H1 (cell line): ENCODE measurements at regions not wholly inside any gene's neighbourhood (a gene's known extent, or its start where the extent isn't known, plus 50 kb on each side); places are given as distances from the start of the nearest gene placed in this dataset.

Experiments
- CTCF ChIA-PET: fragments of 300-600 bp; sonication (Branson Sonifier 250); formaldehyde crosslinking; loops from one replicate; lab custom pipeline; 2021; ENCODE audit not compliant: partially characterized antibody; lab: Charles Lee
- POLR2A ChIA-PET: fragments of 300-600 bp; sonication (Branson Sonifier 250); formaldehyde crosslinking; loops from one replicate; lab custom pipeline; 2021; ENCODE audit warnings: inconsistent platforms; ENCODE audit not compliant: partially characterized antibody; lab: Charles Lee
- DNase-seq, 2 experiments: peaks; one replicate each; pipeline versions ENCODE4 v3.0.0 to v3.0.0-alpha.2; 2010 to 2022; ENCODE audit warnings: low spot score in 2 of 2, low read depth in 1 of 2, mixed read lengths in 1 of 2
- FAIRE-seq: peaks from 2 replicates; lab custom pipeline; 2011; peaks lifted over from hg19 to GRCh38; lab: Jason Lieb, UNC
- H2AFZ ChIP-seq: 2 replicates; pipeline ENCODE4 v1.8.1; 2012; ENCODE audit warnings: low read length, inconsistent platforms
- H2AK5ac ChIP-seq: 2 replicates; pipeline ENCODE4 v1.6.1; 2013; ENCODE audit warnings: low read depth, low read length
- H2BK120ac ChIP-seq: replicated peaks from 2 replicates; pipeline ENCODE3; 2013; ENCODE audit warnings: low read depth, low read length, inconsistent platforms
- H2BK12ac ChIP-seq: 2 replicates; pipeline ENCODE4 v1.6.1; 2013; ENCODE audit warnings: low read depth, low read length
- H2BK15ac ChIP-seq: 2 replicates; pipeline ENCODE4 v1.6.1; 2013; ENCODE audit warnings: low read length
- H2BK20ac ChIP-seq: 2 replicates; pipeline ENCODE4 v1.6.1; 2013; ENCODE audit warnings: low read length
- H2BK5ac ChIP-seq: 2 replicates; pipeline ENCODE4 v1.6.1; 2013; ENCODE audit warnings: low read depth, low read length
- H3K14ac ChIP-seq: 2 replicates; pipeline ENCODE4 v1.6.1; 2013; ENCODE audit warnings: inconsistent platforms; ENCODE audit not compliant: insufficient read length
- H3K18ac ChIP-seq: 2 replicates; pipeline ENCODE4 v1.6.1; 2013; ENCODE audit warnings: low read length; ENCODE audit errors: extremely low read depth
- H3K23ac ChIP-seq: 2 replicates; pipeline ENCODE4 v1.6.1; 2013; ENCODE audit warnings: inconsistent platforms; ENCODE audit not compliant: insufficient read length
- H3K23me2 ChIP-seq: 2 replicates; pipeline ENCODE4 v1.6.1; 2013; ENCODE audit warnings: low read depth, low read length
- H3K27ac ChIP-seq: 2 replicates; pipeline ENCODE4 v1.6.1; 2011; ENCODE audit warnings: low read depth, low read length, inconsistent platforms
- H3K27me3 ChIP-seq, 4 experiments: replicated peaks in 1 of 4; 1 replicate in 1 of 4; 2 replicates in 3 of 4; pipeline versions ENCODE4 v1.6.1 to v1.8.1; 2011 to 2013; ENCODE audit warnings: low read length in 3 of 4, mild to moderate bottlenecking in 3 of 4, inconsistent platforms in 2 of 4, mixed read lengths in 2 of 4, moderate library complexity in 1 of 4; ENCODE audit not compliant: control insufficient read depth in 3 of 4, insufficient read depth in 3 of 4; ENCODE audit errors: extremely low read depth in 1 of 4
- H3K36me3 ChIP-seq, 4 experiments: 2 replicates each; pipeline versions ENCODE4 v1.6.1 to v1.8.1; 2011 to 2013; ENCODE audit warnings: mild to moderate bottlenecking in 4 of 4, low read length in 3 of 4, moderate library complexity in 2 of 4, control low read depth in 1 of 4, inconsistent platforms in 1 of 4; ENCODE audit not compliant: insufficient read depth in 4 of 4, control insufficient read depth in 2 of 4
- H3K4ac ChIP-seq: replicated peaks from 2 replicates; pipeline ENCODE3; 2013; ENCODE audit warnings: low read length, low read depth, mixed read lengths, inconsistent platforms; ENCODE audit not compliant: insufficient read length
- H3K4me1 ChIP-seq, 4 experiments: replicated peaks in 1 of 4; 1 replicate in 1 of 4; 2 replicates in 3 of 4; pipeline versions ENCODE4 v1.6.1 to v1.8.1; 2011 to 2013; ENCODE audit warnings: low read length in 3 of 4, inconsistent platforms in 2 of 4, mixed read lengths in 1 of 4; ENCODE audit not compliant: insufficient read depth in 4 of 4, control insufficient read depth in 3 of 4
- H3K4me2 ChIP-seq, 2 experiments: 2 replicates each; pipeline versions ENCODE4 v1.6.1 to v1.8.1; 2011 to 2013; ENCODE audit warnings: low read depth in 2 of 2, low read length in 2 of 2, control low read depth in 1 of 2, inconsistent platforms in 1 of 2, mild to moderate bottlenecking in 1 of 2; ENCODE audit not compliant: insufficient read depth in 1 of 2
- H3K4me3 ChIP-seq, 4 experiments: fragments of 200-600, 300-600 bp in 1 of 4; sonication (generic), shearing (Covaris generic), sonication (Bioruptor Twin) in 1 of 4; 2 replicates each; pipeline versions ENCODE4 v1.5.1 to v1.8.1; 2011 to 2016; ENCODE audit warnings: low read length in 4 of 4, low read depth in 3 of 4, control low read depth in 2 of 4, inconsistent platforms in 2 of 4, mild to moderate bottlenecking in 2 of 4, mixed read lengths in 1 of 4, moderate library complexity in 1 of 4; ENCODE audit not compliant: insufficient read depth in 2 of 4; ENCODE audit errors: extremely low read depth in 1 of 4
- H3K56ac ChIP-seq: replicated peaks from 2 replicates; pipeline ENCODE3; 2013; ENCODE audit warnings: low read depth, mild to moderate bottlenecking, mixed read lengths, low read length, inconsistent platforms; ENCODE audit not compliant: insufficient read length
- H3K79me1 ChIP-seq: 2 replicates; pipeline ENCODE4 v1.6.1; 2013; ENCODE audit warnings: low read depth, low read length, control low read depth
- H3K79me2 ChIP-seq, 2 experiments: 2 replicates each; pipeline versions ENCODE4 v1.6.1 to v1.8.1; 2012 to 2013; ENCODE audit warnings: low read length in 2 of 2, mild to moderate bottlenecking in 2 of 2, inconsistent platforms in 1 of 2; ENCODE audit not compliant: insufficient read depth in 2 of 2, control insufficient read depth in 1 of 2
- H3K9ac ChIP-seq, 4 experiments: replicated peaks in 1 of 4; 1 replicate in 1 of 4; 2 replicates in 3 of 4; pipeline versions ENCODE4 v1.6.1 to v1.8.1; 2011 to 2013; ENCODE audit warnings: low read depth in 3 of 4, low read length in 3 of 4, control low read depth in 2 of 4, mild to moderate bottlenecking in 2 of 4, moderate library complexity in 2 of 4, inconsistent platforms in 1 of 4; ENCODE audit errors: extremely low read depth in 1 of 4
- H3K9me3 ChIP-seq, 2 experiments: 2 replicates each; pipeline versions ENCODE4 v1.6.1 to v1.8.1; 2012 to 2013; ENCODE audit warnings: mild to moderate bottlenecking in 2 of 2, moderate library complexity in 2 of 2, control low read depth in 1 of 2, inconsistent platforms in 1 of 2, low read depth in 1 of 2, low read length in 1 of 2, mixed read lengths in 1 of 2; ENCODE audit not compliant: insufficient read depth in 2 of 2
- H4K20me1 ChIP-seq, 2 experiments: replicated peaks in 1 of 2; 2 replicates each; pipeline versions ENCODE3 to v1.8.1; 2011 to 2013; ENCODE audit warnings: inconsistent platforms in 2 of 2, low read length in 2 of 2, mild to moderate bottlenecking in 1 of 2; ENCODE audit not compliant: insufficient read depth in 2 of 2, control insufficient read depth in 1 of 2
- H4K5ac ChIP-seq: 2 replicates; pipeline ENCODE4 v1.6.1; 2013; ENCODE audit warnings: low read length, low read depth, mixed read lengths, inconsistent platforms; ENCODE audit not compliant: insufficient read length
- H4K8ac ChIP-seq: 2 replicates; pipeline ENCODE4 v1.8.0; 2013; ENCODE audit warnings: mild to moderate bottlenecking, moderate library complexity, low read length, inconsistent platforms; ENCODE audit not compliant: insufficient read depth; ENCODE audit errors: extremely low read depth
- H4K91ac ChIP-seq: replicated peaks from 2 replicates; pipeline ENCODE3; 2013; ENCODE audit warnings: low read length, mixed read lengths, inconsistent platforms; ENCODE audit not compliant: insufficient read length
- CBX5 ChIP-seq: fragments of 300-800, 300-1000 bp; sonication (generic); IDR thresholded peaks from 2 replicates; pipeline ENCODE4 v1.7.1; 2016; ENCODE audit warnings: antibody characterized with exemption, low read length, low read depth
- GABPA ChIP-seq: IDR thresholded peaks from 2 replicates; pipeline ENCODE4 v1.6.1; 2011; ENCODE audit warnings: mild to moderate bottlenecking, low read length, moderate library complexity, borderline replicate concordance; ENCODE audit not compliant: insufficient read depth
- KDM4A ChIP-seq: IDR thresholded peaks from one replicate; pipeline ENCODE4 v1.7.1; 2012; ENCODE audit warnings: low read depth, mild to moderate bottlenecking, moderate library complexity, low read length, inconsistent platforms; ENCODE audit not compliant: severe bottlenecking
- TAF7 ChIP-seq: optimal IDR thresholded peaks from 2 replicates; pipeline ENCODE3; 2011; ENCODE audit warnings: low read depth, mild to moderate bottlenecking, inconsistent platforms, low read length, moderate library complexity, borderline replicate concordance
- WGBS, 2 experiments: shearing (Covaris generic) in 1 of 2; methylation state at CpG; one replicate each; pipeline versions ENCODE4 v1.1.6 to v1.1.7; 2013 to 2015; ENCODE audit warnings: low lambda C conversion rate in 2 of 2, mixed read lengths in 2 of 2, inconsistent platforms in 1 of 2, low coverage in 1 of 2, missing lambda C conversion rate in 1 of 2; ENCODE audit not compliant: insufficient replicate concordance in 2 of 2, insufficient coverage in 1 of 2, insufficient read length in 1 of 2; ENCODE audit errors: extremely low coverage in 1 of 2, missing lambda C conversion rate in 1 of 2; 5-methylcytosine and 5-hydroxymethylcytosine counted together

DNA sequence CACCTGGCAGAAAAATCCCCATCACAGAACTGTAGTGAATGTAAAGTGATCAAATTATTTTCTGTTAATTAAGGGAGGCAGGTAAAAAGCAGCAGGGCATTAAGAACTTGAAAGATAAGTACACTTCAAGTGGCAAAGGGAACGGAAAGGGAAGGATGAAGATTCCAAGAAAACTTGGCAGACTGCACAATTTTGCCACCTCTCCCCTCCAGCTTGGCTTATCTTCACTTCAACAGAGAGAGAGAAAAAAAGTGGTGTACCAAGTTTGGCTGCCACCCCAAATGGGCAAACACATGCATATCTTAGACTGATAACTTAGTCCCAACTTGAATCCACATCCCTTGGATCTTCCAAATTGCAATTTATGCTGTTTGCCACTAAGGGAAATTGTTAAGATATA, 598.1 kb upstream of the ACTRT1 start:
- Histone ChIP-seq H3K27me3 (no peaks in the 10 kb centered on the region), H2AK5ac (no peak overlapping the region), H2BK12ac (no peak overlapping the region), H2BK20ac (no peak overlapping the region), H3K4me1 (0 out of 7 replicates have a peak, but pooled peaks cover 0 to under 1% (median 0%) of the 10 kb centered on the region in 4 experiments), H3K4me2 (no peak overlapping the region), H3K79me1 (no peaks in the 10 kb centered on the region), H3K4me3 (no peak overlapping the region), H3K23ac (no peak overlapping the region), H4K8ac (no peak overlapping the region), H3K36me3 (no peaks in the 10 kb centered on the region), H2BK120ac (no peak overlapping the region), H2BK15ac (no peak overlapping the region), H4K5ac (no peak overlapping the region), H3K56ac (no peak overlapping the region), H4K20me1 (no peaks in the 10 kb centered on the region), H3K79me2 (no peaks in the 10 kb centered on the region), H3K9ac (no peak overlapping the region), H3K23me2 (no peaks in the 10 kb centered on the region), H2BK5ac (no peak overlapping the region), H3K4ac (no peak overlapping the region), H2AFZ (no peak overlapping the region), H3K14ac (no peak overlapping the region), H3K27ac (no peak overlapping the region), H4K91ac (no peak overlapping the region), H3K18ac (no peak overlapping the region), H3K9me3 (no peaks in the 10 kb centered on the region)
- peak; percentile 45 for FAIRE-seq
- no peak for DNase-seq
- 100% methylated on average over 1 of the region's 1 CpG; no CpG with 5 or more reads in 1 of the 2 experiments for WGBS, 2 experiments
- ChIA-PET POLR2A (no interaction called here), CTCF (no interaction called here)
- no peak for TF ChIP-seq TAF7
- no peak for TF ChIP-seq KDM4A
- TF ChIP-seq GABPA = no peak
- no peak for TF ChIP-seq CBX5
